OCI-LY1 (cell line): ENCODE measurements at regions not wholly inside any gene's neighbourhood (a gene's known extent, or its start where the extent isn't known, plus 50 kb on each side); places are given as distances from the start of the nearest gene placed in this dataset.

Experiments used
- CTCF ChIP-seq: fragments of 200-600 bp; sonication (generic), shearing (Covaris generic); IDR thresholded peaks from 2 replicates; pipeline ENCODE4 v1.5.1; 2017; ENCODE audit warnings: mild to moderate bottlenecking, antibody characterized with exemption, low read length, moderate library complexity, mixed read lengths
- EZH2 ChIP-seq: fragments of 200-600 bp; sonication (generic), shearing (Covaris generic); IDR thresholded peaks from 2 replicates; pipeline ENCODE4 v1.8.0; 2017; ENCODE audit warnings: borderline replicate concordance, mixed run types, mild to moderate bottlenecking, antibody characterized with exemption, low read length, moderate library complexity, mixed read lengths

GRCh38 chr5:117519957-117520500 is 945.4 kb upstream of the SEMA6A start:
- TF ChIP-seq CTCF (no peak), EZH2 (no peak)
